Ovary (tissue), 3 donors: ENCODE measurements at regions not wholly inside any gene's neighbourhood (a gene's known extent, or its start where the extent isn't known, plus 50 kb on each side); places are given as distances from the start of the nearest gene placed in this dataset.

Experiments used
- CTCF ChIP-seq, 3 donors: fragments of 450-650 bp in 2 of 3; fragments of 200-600 bp in 1 of 3; IDR thresholded peaks; one replicate each; pipeline versions ENCODE4 v1.5.1 to v1.8.0; 2016 to 2022; ENCODE audit warnings: antibody characterized with exemption in 3 of 3, mild to moderate bottlenecking in 1 of 3
- POLR2A ChIP-seq: fragments of 450-650 bp; IDR thresholded peaks from one replicate; pipeline ENCODE4 v1.6.1; 2017; ENCODE audit warnings: antibody characterized with exemption, mild to moderate bottlenecking, moderate library complexity
- donor health status: DM: no; HTN: no; CAD: no.

- TF ChIP-seq CTCF (IDR thresholded peaks at IDR 0.05) (no peak), POLR2A (no peak)
These were observed 301.2 kb upstream of the CDIN1 start for GRCh38 chr15:36278219-36278618.
